ENCODE measurements at regions not wholly inside any gene's neighbourhood (a gene's known extent, or its start where the extent isn't known, plus 50 kb on each side); places are given as distances from the start of the nearest gene placed in this dataset.

- TF ChIP-seq CTCF (IDR thresholded peaks at IDR 0.05; ENCODE audit: insufficient read depth, low read length, poor library complexity, severe bottlenecking) (no peak), EZH2phosphoT487 (conservative IDR thresholded peaks at IDR 0.05; ENCODE audit: low read length) (no peak)
These were observed 427.6 kb upstream of the WWC1 start for GRCh38 chr5:167863883-167864282.

All from SU-DHL-6 (cell line).